Esophagus muscularis mucosa (tissue), 4 donors: ENCODE measurements at regions not wholly inside any gene's neighbourhood (a gene's known extent, or its start where the extent isn't known, plus 50 kb on each side); places are given as distances from the start of the nearest gene placed in this dataset.
"Not testable (repeated sequence)": the region's sequence is repeated elsewhere in the genome, so short reads cannot be mapped to it uniquely, and the experiment has no call there.

Experiments
- DNase-seq: peaks from one replicate; pipeline ENCODE4 v3.0.0-alpha.2; 2017; ENCODE audit errors: extremely low spot score
- H3K27ac ChIP-seq, 4 donors: fragments of 200-600 bp; sonication (generic); replicated peaks in 1 of 4; 1 replicate in 3 of 4; 2 replicates in 1 of 4; pipeline ENCODE4 v1.5.1; 2016 to 2019; ENCODE audit warnings: mild to moderate bottlenecking in 1 of 4
- H3K27me3 ChIP-seq, 4 donors: fragments of 200-600 bp; sonication (generic); one replicate each; pipeline versions ENCODE4 v1.5.1 to v1.6.0; 2016 to 2019
- H3K36me3 ChIP-seq, 4 donors: fragments of 200-600 bp; sonication (generic); one replicate each; pipeline ENCODE4 v1.5.1; 2016 to 2019
- H3K4me1 ChIP-seq, 4 donors: fragments of 200-600 bp; sonication (generic); one replicate each; pipeline ENCODE4 v1.5.1; 2016 to 2019
- H3K4me3 ChIP-seq, 4 donors: fragments of 200-600 bp; sonication (generic); 1 replicate in 2 of 4; 2 replicates in 2 of 4; pipeline ENCODE4 v1.5.1; 2016 to 2019; ENCODE audit warnings: mild to moderate bottlenecking in 4 of 4, moderate library complexity in 1 of 4
- H3K9me3 ChIP-seq, 4 donors: fragments of 200-600 bp; sonication (generic); 1 replicate in 3 of 4; 2 replicates in 1 of 4; pipeline ENCODE4 v1.5.1; 2016 to 2019
- WGBS: methylation state at CpG from one replicate; pipeline ENCODE4 v1.1.5; 2018; 5-methylcytosine and 5-hydroxymethylcytosine counted together
- intact Hi-C: fragments of 100-400 bp; cut with DNase I; formaldehyde crosslinking; loops from one replicate; pipeline ENCODE4 v1.15.1; 2023

DNA sequence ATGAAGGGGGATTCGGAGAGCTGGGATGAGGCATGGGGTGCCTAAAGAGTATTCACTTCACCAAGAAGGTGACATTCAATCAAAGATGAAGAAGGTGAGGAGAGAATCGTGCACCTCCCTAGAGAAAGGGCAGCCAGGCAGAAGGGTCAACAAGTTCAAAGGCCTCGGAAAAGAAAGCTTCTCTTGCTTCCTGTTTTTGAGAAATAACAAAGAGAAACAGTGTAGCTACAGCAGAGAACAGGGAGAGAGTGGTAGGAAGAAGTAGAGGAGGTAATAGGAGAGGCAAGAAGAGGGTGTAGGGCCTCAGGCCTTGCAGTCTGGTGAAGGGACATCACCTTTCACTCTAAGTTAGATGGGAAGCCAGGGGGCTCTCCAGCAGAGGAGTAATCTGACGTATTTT is 97.0 kb upstream of the SEC22B start:
- H3K4me1 ChIP-seq, DNase-seq, H3K27ac ChIP-seq, H3K4me3 ChIP-seq, H3K27me3 ChIP-seq, H3K9me3 ChIP-seq, H3K36me3 ChIP-seq, intact Hi-C loops: not testable (repeated sequence)
- WGBS, result 83% methylated on average over 2 of the region's 4 CpGs

DNA sequence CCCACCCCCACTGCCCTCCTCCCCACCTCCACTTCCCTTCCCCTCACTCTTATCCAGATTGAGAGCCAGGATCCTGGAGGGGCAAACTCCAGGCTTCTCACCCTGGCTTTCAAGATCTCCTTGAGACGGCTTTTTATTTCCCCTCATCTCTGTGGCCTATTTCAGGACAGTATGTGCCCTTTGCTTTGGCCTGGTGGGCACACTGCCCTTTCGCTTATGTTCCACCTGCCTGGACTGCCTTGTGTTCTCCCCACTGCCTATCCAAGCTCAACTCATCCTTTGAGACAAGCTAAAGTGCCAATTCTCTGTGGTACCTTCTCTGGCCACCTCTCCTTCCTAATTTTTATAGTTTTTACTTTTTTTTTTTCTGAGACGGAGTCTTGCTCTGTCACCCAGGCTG is 95.9 kb upstream of the SEC22B start:
- H3K4me1 ChIP-seq, H3K4me3 ChIP-seq, DNase-seq, intact Hi-C loops, H3K9me3 ChIP-seq, H3K27ac ChIP-seq, H3K27me3 ChIP-seq, H3K36me3 ChIP-seq: not testable (repeated sequence)
- WGBS, result no CpG with 5 or more reads among the region's 3 CpGs

DNA sequence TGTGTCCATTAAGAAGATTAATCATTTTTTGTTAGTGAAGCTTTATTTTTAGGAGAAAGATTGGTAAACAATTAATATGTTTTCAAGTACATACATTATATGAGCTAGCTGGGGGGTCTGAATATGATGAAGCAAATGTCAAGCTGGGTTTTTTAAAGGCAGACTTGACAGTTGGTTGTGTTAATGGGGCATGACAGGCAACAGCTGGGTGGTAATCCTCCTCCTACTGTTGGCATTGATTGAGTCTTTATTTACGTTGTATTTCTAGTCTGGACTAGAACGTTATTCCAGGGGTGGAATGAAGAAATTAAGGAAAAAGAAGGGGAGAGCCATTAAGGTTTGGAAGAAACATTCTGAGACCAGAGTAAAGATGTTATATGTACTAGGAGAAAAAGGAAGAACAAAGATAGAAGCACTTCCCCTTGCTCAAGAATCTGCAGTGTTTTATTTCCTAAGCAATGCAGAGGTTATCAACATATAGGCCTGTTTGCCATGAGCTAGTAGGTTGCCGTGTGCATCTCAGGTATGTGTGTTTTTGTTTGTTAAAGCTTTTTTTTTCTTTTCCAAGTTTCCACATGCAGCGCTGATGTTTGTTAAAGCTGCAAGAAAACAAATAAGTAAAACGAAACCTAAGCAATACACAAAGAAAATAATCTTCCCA is 95.4 kb upstream of the SEC22B start:
- H3K27ac ChIP-seq, intact Hi-C loops, H3K36me3 ChIP-seq, H3K9me3 ChIP-seq, H3K4me1 ChIP-seq, H3K27me3 ChIP-seq, H3K4me3 ChIP-seq, DNase-seq: not testable (repeated sequence)
- no CpG with 5 or more reads among the region's 5 CpGs for WGBS

- intact Hi-C loops, H3K9me3 ChIP-seq, H3K27ac ChIP-seq, H3K4me3 ChIP-seq, H3K27me3 ChIP-seq, H3K4me1 ChIP-seq, DNase-seq, H3K36me3 ChIP-seq: not testable (repeated sequence)
- no CpG with 5 or more reads among the region's 1 CpG for WGBS
These were observed 91.7 kb upstream of the SEC22B start for GRCh38 chr1:120267894-120268551.

GRCh38 chr1:120264564-120264963 is 88.2 kb upstream of the SEC22B start:
- H3K4me3 ChIP-seq, H3K9me3 ChIP-seq, H3K27me3 ChIP-seq, H3K27ac ChIP-seq, DNase-seq, intact Hi-C loops, H3K4me1 ChIP-seq, H3K36me3 ChIP-seq: not testable (repeated sequence)
- WGBS, result no CpG with 5 or more reads among the region's 6 CpGs

DNA sequence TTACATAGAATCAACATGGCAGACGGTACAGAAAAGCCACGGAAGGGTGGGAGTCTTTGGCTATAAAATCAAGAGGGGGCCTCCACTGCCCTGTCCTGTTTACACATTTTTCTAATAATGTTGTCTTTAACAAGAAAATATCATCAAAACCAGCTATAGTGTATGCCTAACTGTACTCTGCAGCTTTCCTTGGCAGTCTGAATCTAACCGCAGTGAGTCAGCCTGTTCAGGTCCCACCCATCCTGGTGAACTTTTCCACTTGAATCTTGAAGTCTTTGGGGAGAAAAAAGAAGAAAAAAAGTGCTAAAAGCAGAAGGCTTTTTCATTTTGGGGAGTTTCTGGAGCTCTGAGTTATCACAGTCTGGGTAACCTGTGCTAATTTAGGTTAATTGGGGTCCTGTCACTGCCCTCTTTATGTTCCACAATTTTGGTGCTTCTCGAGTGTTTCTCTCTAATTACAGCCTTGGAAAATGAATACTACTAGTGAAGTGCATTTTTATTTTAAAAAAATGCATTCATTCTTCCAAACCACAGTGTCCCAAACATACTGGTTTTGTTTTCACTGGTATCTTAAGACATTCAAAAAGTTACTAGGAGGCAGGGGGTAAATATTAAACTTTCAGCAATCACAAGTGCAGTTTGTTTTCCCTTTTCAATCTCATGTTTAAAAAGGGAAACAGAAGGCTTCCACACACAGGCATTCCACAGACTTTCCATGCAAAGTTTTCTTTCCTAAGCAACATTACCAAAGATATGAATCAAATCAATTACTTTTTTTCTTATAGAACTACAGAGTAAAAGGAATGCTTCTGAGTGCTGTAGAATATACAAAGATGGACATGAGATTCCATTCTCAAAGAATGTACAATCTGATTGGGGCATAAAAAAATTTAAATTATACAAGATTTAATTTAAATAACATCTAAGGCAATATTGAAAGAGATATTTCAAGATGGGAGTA is 86.8 kb upstream of the SEC22B start:
- H3K27me3 ChIP-seq, H3K9me3 ChIP-seq, H3K27ac ChIP-seq, DNase-seq, H3K4me1 ChIP-seq, H3K4me3 ChIP-seq, intact Hi-C loops, H3K36me3 ChIP-seq: not testable (repeated sequence)
- no CpG with 5 or more reads among the region's 4 CpGs for WGBS

- H3K4me3 ChIP-seq, DNase-seq, H3K27ac ChIP-seq, H3K36me3 ChIP-seq, H3K27me3 ChIP-seq, H3K4me1 ChIP-seq, H3K9me3 ChIP-seq, intact Hi-C loops: not testable (repeated sequence)
- no CpG with 5 or more reads among the region's 2 CpGs for WGBS
These were observed 81.4 kb upstream of the SEC22B start for GRCh38 chr1:120257778-120258105.

DNA sequence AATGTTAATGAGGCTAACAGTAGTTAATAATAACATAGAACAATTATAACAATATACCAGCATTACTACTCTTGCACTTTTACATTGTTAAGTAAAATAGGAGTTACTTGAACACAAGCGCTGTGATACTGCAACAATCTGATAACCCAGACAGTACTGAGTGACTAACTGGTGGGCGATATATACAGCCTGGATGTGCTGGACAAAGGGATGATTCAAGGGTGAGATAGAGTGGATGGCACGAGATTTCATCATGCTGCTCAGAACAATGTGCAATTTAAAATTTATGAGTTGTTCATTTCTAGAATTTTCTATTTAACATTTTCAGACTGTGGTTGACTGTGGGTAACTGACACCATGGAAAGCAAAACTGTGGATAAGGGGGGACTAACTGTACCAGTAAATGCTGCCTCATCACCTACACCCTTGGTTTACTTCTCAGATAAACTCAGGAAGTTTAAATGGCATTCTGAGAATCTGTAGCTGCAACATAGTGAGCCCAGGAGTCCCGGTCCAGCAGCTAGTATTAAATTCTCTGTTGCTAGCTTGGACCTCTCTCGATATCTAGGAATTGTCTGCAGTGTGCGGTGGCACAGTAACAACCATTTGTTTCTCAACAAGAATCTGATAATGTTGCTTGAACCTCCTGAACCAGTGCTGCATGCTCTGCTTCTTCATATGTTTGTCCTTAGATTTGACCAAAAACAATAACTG is 80.9 kb upstream of the SEC22B start:
- H3K9me3 ChIP-seq, DNase-seq, H3K4me1 ChIP-seq, H3K27ac ChIP-seq, H3K36me3 ChIP-seq, H3K4me3 ChIP-seq, intact Hi-C loops, H3K27me3 ChIP-seq: not testable (repeated sequence)
- WGBS, result no CpG with 5 or more reads among the region's 6 CpGs

DNA sequence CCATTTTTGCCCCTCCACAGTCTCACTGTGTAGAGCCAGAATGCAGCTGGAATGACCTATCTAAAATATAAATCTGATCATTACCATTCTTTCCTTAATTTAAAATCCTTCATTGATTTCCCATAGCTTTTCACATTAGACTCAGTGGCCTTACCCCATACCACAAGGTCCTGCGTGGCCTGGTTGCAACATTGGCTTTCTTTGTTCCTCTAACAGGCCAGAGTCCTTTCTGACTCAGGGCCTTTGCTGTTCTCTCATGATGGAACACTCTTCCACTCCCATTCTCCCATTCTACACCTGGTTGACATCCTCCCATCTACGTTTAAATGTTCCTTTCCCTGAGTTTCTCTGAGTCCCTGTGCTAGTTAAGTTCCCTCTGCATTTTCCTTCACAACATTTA is 74.4 kb upstream of the SEC22B start:
- intact Hi-C loops, H3K36me3 ChIP-seq, H3K27me3 ChIP-seq, H3K4me1 ChIP-seq, H3K27ac ChIP-seq, H3K9me3 ChIP-seq, DNase-seq, H3K4me3 ChIP-seq: not testable (repeated sequence)
- WGBS, result no CpG with 5 or more reads among the region's 2 CpGs

DNA sequence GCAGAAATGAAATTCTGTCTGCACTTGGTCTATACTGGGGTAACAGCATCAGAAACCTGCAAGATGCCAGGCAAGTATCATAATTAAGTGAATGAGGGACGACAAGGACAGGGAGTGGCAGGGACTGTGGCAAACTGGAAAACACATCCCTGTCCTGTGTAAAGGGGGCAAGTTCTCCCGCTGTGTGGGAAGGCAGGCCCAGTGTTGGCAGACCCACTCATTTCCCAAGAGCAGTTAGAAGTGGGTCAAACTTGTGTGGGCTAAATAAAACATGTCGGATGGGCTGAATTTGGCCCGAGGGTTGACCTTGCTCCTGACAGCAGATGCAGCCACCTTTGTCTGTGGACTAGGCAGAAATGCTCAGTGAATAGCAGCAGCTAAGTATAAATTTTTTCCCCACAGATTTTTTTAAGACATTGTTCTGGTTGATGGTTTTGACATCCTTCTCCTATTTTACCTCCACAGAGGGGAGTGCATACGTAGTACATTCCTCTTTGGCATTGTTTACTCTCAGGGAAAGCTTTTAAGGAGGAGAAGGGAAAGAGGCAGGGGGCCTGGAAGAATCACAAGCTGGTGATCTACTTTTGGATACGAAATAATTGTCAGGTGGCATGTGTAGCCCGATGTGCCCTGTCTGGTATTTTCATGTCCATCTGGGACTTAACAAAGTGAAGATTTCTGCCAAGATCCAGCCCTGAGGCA is 72.6 kb upstream of the SEC22B start:
- H3K27me3 ChIP-seq, H3K27ac ChIP-seq, H3K4me3 ChIP-seq, H3K36me3 ChIP-seq, H3K9me3 ChIP-seq, intact Hi-C loops, DNase-seq, H3K4me1 ChIP-seq: not testable (repeated sequence)
- WGBS, result no CpG with 5 or more reads among the region's 7 CpGs

DNA sequence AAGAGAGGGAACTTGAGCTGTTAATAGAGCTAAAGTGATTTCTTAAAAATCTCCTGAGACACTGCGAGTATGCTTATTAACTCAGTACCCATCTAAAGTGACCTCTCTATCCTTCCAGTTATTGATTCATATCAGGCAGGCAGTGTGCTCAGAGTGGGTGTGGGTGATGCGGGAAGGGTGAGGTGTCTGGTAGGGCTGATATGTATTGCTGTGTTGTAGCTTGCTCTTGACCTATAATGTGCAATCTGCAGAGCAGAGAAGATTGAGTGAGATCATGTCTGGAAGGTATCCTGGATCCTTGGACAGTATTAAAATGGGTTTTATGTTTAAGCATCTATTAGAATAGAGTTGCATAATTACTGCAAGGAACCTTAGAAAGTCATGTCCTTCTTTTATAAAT is 71.9 kb upstream of the SEC22B start:
- H3K27me3 ChIP-seq, H3K9me3 ChIP-seq, H3K27ac ChIP-seq, DNase-seq, H3K36me3 ChIP-seq, intact Hi-C loops, H3K4me1 ChIP-seq, H3K4me3 ChIP-seq: not testable (repeated sequence)
- no CpG with 5 or more reads among the region's 2 CpGs for WGBS

GRCh38 chr1:120243867-120244266 is 67.5 kb upstream of the SEC22B start:
- H3K4me3 ChIP-seq, H3K9me3 ChIP-seq, intact Hi-C loops, H3K4me1 ChIP-seq, H3K27me3 ChIP-seq, H3K27ac ChIP-seq, H3K36me3 ChIP-seq, DNase-seq: not testable (repeated sequence)
- WGBS, result no CpG with 5 or more reads among the region's 6 CpGs
